ENCODE measurements at regions not wholly inside any gene's neighbourhood (a gene's known extent, or its start where the extent isn't known, plus 50 kb on each side); places are given as distances from the start of the nearest gene placed in this dataset.

- TF ChIP-seq RB1 (IDR thresholded peaks at IDR 0.05; ENCODE audit: borderline replicate concordance) = no peak
- TF ChIP-seq, protein P1, sequence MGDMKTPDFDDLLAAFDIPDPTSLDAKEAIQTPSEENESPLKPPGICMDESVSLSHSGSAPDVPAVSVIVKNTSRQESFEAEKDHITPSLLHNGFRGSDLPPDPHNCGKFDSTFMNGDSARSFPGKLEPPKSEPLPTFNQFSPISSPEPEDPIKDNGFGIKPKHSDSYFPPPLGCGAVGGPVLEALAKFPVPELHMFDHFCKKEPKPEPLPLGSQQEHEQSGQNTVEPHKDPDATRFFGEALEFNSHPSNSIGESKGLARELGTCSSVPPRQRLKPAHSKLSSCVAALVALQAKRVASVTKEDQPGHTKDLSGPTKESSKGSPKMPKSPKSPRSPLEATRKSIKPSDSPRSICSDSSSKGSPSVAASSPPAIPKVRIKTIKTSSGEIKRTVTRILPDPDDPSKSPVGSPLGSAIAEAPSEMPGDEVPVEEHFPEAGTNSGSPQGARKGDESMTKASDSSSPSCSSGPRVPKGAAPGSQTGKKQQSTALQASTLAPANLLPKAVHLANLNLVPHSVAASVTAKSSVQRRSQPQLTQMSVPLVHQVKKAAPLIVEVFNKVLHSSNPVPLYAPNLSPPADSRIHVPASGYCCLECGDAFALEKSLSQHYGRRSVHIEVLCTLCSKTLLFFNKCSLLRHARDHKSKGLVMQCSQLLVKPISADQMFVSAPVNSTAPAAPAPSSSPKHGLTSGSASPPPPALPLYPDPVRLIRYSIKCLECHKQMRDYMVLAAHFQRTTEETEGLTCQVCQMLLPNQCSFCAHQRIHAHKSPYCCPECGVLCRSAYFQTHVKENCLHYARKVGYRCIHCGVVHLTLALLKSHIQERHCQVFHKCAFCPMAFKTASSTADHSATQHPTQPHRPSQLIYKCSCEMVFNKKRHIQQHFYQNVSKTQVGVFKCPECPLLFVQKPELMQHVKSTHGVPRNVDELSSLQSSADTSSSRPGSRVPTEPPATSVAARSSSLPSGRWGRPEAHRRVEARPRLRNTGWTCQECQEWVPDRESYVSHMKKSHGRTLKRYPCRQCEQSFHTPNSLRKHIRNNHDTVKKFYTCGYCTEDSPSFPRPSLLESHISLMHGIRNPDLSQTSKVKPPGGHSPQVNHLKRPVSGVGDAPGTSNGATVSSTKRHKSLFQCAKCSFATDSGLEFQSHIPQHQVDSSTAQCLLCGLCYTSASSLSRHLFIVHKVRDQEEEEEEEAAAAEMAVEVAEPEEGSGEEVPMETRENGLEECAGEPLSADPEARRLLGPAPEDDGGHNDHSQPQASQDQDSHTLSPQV (IDR thresholded peaks at IDR 0.05) = no peak
- no peak for TF ChIP-seq BCL3 (IDR thresholded peaks at IDR 0.05; ENCODE audit: borderline replicate concordance, insufficient read depth, low read depth, low read length, poor library complexity, severe bottlenecking)
- no peak for TF ChIP-seq MEF2A (IDR thresholded peaks at IDR 0.05; ENCODE audit: insufficient read depth, low read depth, low read length)
- TF ChIP-seq IKZF2 (IDR thresholded peaks at IDR 0.05) = no peak
Measured at GRCh38 chr17:54466875-54467274, 433.8 kb upstream of the TOM1L1 start (continued).

DNA sequence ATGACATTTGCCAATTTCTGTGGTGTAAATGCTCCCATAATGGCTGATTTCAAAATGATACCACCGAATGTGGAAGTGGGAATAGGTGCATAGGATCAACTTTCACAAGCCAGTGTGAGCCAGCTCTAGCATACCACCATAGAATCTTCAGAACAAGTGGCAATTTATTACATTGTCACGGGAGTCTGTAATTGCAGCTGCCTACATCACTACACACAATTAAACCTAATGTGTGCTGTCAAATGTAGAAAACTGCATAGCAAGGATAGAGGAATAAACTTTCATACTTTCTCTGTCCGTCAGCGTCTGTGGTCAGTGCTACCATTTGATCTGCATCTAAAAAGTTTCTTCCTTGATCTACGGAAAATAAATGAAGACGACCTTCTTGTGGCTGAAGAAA is 417.8 kb upstream of the TOM1L1 start:
- no peak overlapping the region for H3K9ac ChIP-seq (ENCODE audit: control insufficient read depth, insufficient read depth, low read length)
- BruUV-seq (replicated peaks) = no TSS peak
- intact Hi-C loops (cut with micrococcal nuclease; ENCODE audit: unreplicated experiment) = no loop called here
- H3K4me2 ChIP-seq (ENCODE audit: control insufficient read depth, insufficient read depth) = no peak overlapping the region
- ChIA-PET POLR2A (interaction anchor here (0.7 to 1.7 kb wide), 2 partner anchors 10 to 12 kb away, joined by 3 to 6 read pairs; no protein-coding TSS in a partner anchor), RAD21 (ENCODE audit: unreplicated experiment) (interaction anchor here (1.5 to 5.0 kb wide), 3 partner anchors 10 to 56 kb away, joined by 6 to 38 read pairs (median 7); no protein-coding TSS in a partner anchor), SMC1A (ENCODE audit: uncharacterized antibody, unreplicated experiment) (interaction anchor here (0.7 to 9.2 kb wide), 6 partner anchors 11 to 49 kb away, joined by 3 to 119 read pairs (median 6); no protein-coding TSS in a partner anchor), CTCF (interaction anchor here (1.0 to 1.9 kb wide), 3 partner anchors 11 to 61 kb away, joined by 3 to 5 read pairs (median 4); no protein-coding TSS in a partner anchor)
- H3K36me3 ChIP-seq (ENCODE audit: control insufficient read depth in 2 of 2, insufficient read depth in 2 of 2, low read length in 1 of 2) = no peaks in the 10 kb centered on the region
- H2AFZ ChIP-seq (ENCODE audit: control insufficient read depth, low read depth, low read length) = no peak overlapping the region
- in situ Hi-C loops (cut with MboI) = no loop called here
- FAIRE-seq (no peak), DNase-seq (ENCODE audit: low read depth, low spot score) (no peak), ATAC-seq (no peak)
- WGBS (ENCODE audit: insufficient coverage, insufficient replicate concordance, low lambda C conversion rate, missing lambda C conversion rate) = 52% methylated on average over 6 of the region's 6 CpGs
- no peaks in the 10 kb centered on the region for H3K9me3 ChIP-seq (replicated peaks; ENCODE audit: control insufficient read depth, insufficient read depth, low read length)
- H3K27ac ChIP-seq (ENCODE audit: control insufficient read depth, insufficient read depth) = no peak overlapping the region
- H3K4me3 ChIP-seq = no peak overlapping the region
- H3K79me2 ChIP-seq (ENCODE audit: control insufficient read depth, insufficient read depth, low read length) = no peaks in the 10 kb centered on the region
- H3K4me1 ChIP-seq (ENCODE audit: control insufficient read depth, insufficient read depth, low read length) = no peaks in the 10 kb centered on the region
- H4K20me1 ChIP-seq (ENCODE audit: control insufficient read depth, insufficient read depth) = no peaks in the 10 kb centered on the region
- no peaks in the 10 kb centered on the region for H3K27me3 ChIP-seq (replicated peaks in 1 of 2; ENCODE audit: control insufficient read depth in 2 of 2, insufficient read depth in 2 of 2, low read length in 1 of 2)
- TF ChIP-seq NR2F1 (conservative IDR thresholded peaks at IDR 0.05) = 0 out of 2 replicates have a peak, but pooled peaks have one; percentile 12
- TF ChIP-seq NR2C2 (IDR thresholded peaks at IDR 0.05; ENCODE audit: borderline replicate concordance, control insufficient read depth, insufficient read length, low read depth) = no peak
- no peak for TF ChIP-seq CBFB (IDR thresholded peaks at IDR 0.05; ENCODE audit: low read depth)
- no peak for TF ChIP-seq CEBPZ (IDR thresholded peaks at IDR 0.05; ENCODE audit: low read depth, low read length)
- TF ChIP-seq, protein P2, sequence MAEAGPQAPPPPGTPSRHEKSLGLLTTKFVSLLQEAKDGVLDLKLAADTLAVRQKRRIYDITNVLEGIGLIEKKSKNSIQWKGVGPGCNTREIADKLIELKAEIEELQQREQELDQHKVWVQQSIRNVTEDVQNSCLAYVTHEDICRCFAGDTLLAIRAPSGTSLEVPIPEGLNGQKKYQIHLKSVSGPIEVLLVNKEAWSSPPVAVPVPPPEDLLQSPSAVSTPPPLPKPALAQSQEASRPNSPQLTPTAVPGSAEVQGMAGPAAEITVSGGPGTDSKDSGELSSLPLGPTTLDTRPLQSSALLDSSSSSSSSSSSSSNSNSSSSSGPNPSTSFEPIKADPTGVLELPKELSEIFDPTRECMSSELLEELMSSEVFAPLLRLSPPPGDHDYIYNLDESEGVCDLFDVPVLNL (IDR thresholded peaks at IDR 0.05; ENCODE audit: low read depth, low read length) = no peak
- no peak for TF ChIP-seq SRF (IDR thresholded peaks at IDR 0.05; ENCODE audit: low read depth in 2 of 2, low read length in 2 of 2)
- TF ChIP-seq IKZF1 (conservative IDR thresholded peaks at IDR 0.05) = 0 out of 2 replicates have a peak, but pooled peaks have one; percentile 19
- TF ChIP-seq CBX5 (IDR thresholded peaks at IDR 0.05; ENCODE audit: low read depth) = no peak

Data from GM12878 (cell line).